Ishikawa (cell line): ENCODE measurements at regions not wholly inside any gene's neighbourhood (a gene's known extent, or its start where the extent isn't known, plus 50 kb on each side); places are given as distances from the start of the nearest gene placed in this dataset.

Experiments
- CEBPB ChIP-seq: IDR thresholded peaks from 2 replicates; pipeline ENCODE4 v1.6.1; 2012
- CREB1 ChIP-seq: IDR thresholded peaks from 2 replicates; pipeline ENCODE4 v1.6.1; 2012; ENCODE audit warnings: low read depth
- EGR1 ChIP-seq: IDR thresholded peaks from 2 replicates; pipeline ENCODE4 v1.6.1; 2012
- EP300 ChIP-seq: IDR thresholded peaks from 2 replicates; pipeline ENCODE4 v1.6.1; 2012; ENCODE audit warnings: borderline replicate concordance
- FOXM1 ChIP-seq: IDR thresholded peaks from 2 replicates; pipeline ENCODE4 v1.6.1; 2012; ENCODE audit warnings: low read depth, borderline replicate concordance
- NFIC ChIP-seq: IDR thresholded peaks from 2 replicates; pipeline ENCODE4 v1.6.1; 2012
- RAD21 ChIP-seq: IDR thresholded peaks from 2 replicates; pipeline ENCODE4 v1.6.1; 2012; ENCODE audit warnings: low read depth
- REST ChIP-seq: IDR thresholded peaks from 2 replicates; pipeline ENCODE4 v1.6.1; 2012; ENCODE audit warnings: low read depth, mild to moderate bottlenecking
- TAF1 ChIP-seq: IDR thresholded peaks from 2 replicates; pipeline ENCODE4 v1.6.1; 2012; ENCODE audit warnings: low read depth, mild to moderate bottlenecking
- TCF12 ChIP-seq: IDR thresholded peaks from 2 replicates; pipeline ENCODE4 v1.6.1; 2012; ENCODE audit warnings: low read depth
- TEAD4 ChIP-seq: IDR thresholded peaks from 2 replicates; pipeline ENCODE4 v1.6.1; 2012
- USF1 ChIP-seq: IDR thresholded peaks from 2 replicates; pipeline ENCODE4 v1.6.1; 2012
- YY1 ChIP-seq: IDR thresholded peaks from 2 replicates; pipeline ENCODE4 v1.6.1; 2012; ENCODE audit warnings: low read depth
- ZBTB7A ChIP-seq: IDR thresholded peaks from 2 replicates; pipeline ENCODE4 v1.6.1; 2012; ENCODE audit warnings: low read depth
- TF ChIP-seq, protein P1 (sequence below): IDR thresholded peaks from 2 replicates; pipeline ENCODE4 v1.6.1; 2012

DNA sequence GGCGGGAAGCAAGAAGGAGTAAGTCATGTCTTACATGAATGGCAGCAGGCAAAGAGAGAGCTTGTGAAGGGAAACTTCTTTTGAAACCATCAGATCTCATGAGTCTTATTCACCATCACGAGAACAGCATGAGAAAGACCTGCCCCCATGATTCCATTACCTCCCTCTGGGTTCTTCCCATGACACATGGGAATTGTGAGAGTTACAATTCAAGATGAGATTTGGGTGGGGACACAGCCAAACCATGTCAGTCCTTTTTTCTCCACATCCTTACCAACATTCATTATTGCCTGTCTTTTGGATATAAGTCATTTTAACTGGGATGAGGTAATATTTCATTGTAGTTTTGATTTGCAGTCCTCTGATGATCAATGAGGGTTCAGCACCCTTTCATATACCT lies 81.0 kb downstream of the DIRAS3 start:
- TF ChIP-seq EGR1 (no peak), EP300 (no peak), FOXM1 (no peak), ZBTB7A (no peak), NFIC (no peak), REST (no peak), USF1 (no peak)

DNA sequence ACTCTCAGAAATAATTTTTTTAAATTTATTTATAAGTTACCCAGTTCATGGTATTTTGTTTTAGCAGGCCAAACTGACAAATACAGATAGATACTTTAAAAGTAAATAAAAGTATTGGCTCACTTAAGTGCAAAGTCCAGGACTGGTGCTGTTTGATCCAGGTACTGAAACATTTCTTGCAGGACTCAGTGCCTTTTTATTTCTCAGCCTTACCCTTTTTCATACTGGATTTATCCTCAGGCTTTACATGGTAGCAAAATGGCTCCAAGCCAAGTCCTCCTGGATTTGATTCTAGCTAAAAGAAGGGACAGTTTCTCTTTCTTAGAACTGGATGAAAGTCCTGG lies 83.8 kb downstream of the DIRAS3 start:
- TF ChIP-seq FOXM1, result no peak
- no peak for TF ChIP-seq TEAD4
- no peak for TF ChIP-seq TCF12
- TF ChIP-seq REST, result no peak
- no peak for TF ChIP-seq CREB1
- TF ChIP-seq, protein P1, sequence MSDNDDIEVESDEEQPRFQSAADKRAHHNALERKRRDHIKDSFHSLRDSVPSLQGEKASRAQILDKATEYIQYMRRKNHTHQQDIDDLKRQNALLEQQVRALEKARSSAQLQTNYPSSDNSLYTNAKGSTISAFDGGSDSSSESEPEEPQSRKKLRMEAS, result no peak
- no peak for TF ChIP-seq TAF1
- no peak for TF ChIP-seq NFIC
- no peak for TF ChIP-seq EP300
- no peak for TF ChIP-seq USF1
- no peak for TF ChIP-seq CEBPB
- no peak for TF ChIP-seq ZBTB7A
- no peak for TF ChIP-seq YY1
- TF ChIP-seq EGR1, result no peak
- no peak for TF ChIP-seq RAD21

- TF ChIP-seq NFIC (no peak), ZBTB7A (no peak), YY1 (no peak), RAD21 (no peak), EP300 (no peak), TEAD4 (no peak), EGR1 (no peak), TCF12 (no peak), CREB1 (no peak), TAF1 (no peak), USF1 (no peak), CEBPB (no peak)
- TF ChIP-seq, protein P1, result no peak
These were observed 84.3 kb downstream of the DIRAS3 start for GRCh38 chr1:67965995-67966665.

DNA sequence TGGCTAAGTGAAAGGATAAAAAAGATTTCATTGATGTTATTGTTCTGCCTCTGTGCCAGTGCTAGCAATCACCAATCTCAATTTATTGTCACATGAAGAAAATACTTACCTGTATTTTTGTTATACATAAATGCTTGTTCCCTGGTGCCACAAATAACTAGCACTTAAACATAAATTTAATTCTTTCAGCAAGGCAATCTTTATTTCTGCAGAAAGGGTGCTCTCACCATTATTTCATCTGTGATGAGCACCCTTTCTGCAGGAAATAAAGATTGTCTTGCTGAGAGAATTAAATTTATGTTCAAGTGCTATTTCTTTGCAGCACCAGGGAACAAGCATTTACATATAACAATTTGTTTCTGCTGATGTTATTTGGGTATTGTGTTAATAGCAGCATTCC lies 87.2 kb downstream of the DIRAS3 start:
- TF ChIP-seq RAD21, result no peak
- TF ChIP-seq EGR1, result no peak
- TF ChIP-seq NFIC, result no peak
- TF ChIP-seq USF1, result no peak
- no peak for TF ChIP-seq TAF1
- no peak for TF ChIP-seq TCF12
- no peak for TF ChIP-seq FOXM1
- TF ChIP-seq REST, result no peak
- TF ChIP-seq EP300, result no peak
- no peak for TF ChIP-seq YY1
- no peak for TF ChIP-seq CREB1
- TF ChIP-seq, protein P1, result no peak
- no peak for TF ChIP-seq TEAD4
- TF ChIP-seq CEBPB, result no peak
- TF ChIP-seq ZBTB7A, result no peak
